ENCODE measurements at regions not wholly inside any gene's neighbourhood (a gene's known extent, or its start where the extent isn't known, plus 50 kb on each side); places are given as distances from the start of the nearest gene placed in this dataset.

DNA sequence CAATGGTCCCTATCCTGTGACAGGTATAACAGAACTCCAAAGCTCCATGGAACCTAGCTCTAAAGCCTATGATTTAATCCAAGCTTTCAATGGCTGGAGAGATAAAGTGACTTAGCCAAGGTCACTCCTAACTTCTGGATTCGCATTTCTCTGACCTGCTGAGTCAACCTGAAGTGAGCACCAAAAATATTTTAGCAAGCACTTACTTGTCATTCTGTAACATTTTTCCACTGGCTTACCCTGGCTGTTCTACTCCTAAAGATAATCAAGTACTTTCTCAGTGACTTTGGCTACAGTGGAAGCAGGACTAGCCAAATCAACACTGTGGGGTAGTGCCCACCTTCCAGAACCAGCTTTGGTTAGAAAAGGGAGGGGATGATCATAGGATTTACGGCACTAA is 188.3 kb downstream of the OGFRL1 start:
- TF ChIP-seq, protein P1, sequence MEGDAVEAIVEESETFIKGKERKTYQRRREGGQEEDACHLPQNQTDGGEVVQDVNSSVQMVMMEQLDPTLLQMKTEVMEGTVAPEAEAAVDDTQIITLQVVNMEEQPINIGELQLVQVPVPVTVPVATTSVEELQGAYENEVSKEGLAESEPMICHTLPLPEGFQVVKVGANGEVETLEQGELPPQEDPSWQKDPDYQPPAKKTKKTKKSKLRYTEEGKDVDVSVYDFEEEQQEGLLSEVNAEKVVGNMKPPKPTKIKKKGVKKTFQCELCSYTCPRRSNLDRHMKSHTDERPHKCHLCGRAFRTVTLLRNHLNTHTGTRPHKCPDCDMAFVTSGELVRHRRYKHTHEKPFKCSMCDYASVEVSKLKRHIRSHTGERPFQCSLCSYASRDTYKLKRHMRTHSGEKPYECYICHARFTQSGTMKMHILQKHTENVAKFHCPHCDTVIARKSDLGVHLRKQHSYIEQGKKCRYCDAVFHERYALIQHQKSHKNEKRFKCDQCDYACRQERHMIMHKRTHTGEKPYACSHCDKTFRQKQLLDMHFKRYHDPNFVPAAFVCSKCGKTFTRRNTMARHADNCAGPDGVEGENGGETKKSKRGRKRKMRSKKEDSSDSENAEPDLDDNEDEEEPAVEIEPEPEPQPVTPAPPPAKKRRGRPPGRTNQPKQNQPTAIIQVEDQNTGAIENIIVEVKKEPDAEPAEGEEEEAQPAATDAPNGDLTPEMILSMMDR (IDR thresholded peaks at IDR 0.05; ENCODE audit: low read depth, low read length, poor library complexity, severe bottlenecking), result no peak
- no peak for TF ChIP-seq EZH2phosphoT487 (IDR thresholded peaks at IDR 0.05; ENCODE audit: borderline replicate concordance, low read length)

Measured in DOHH2 (cell line).